ENCODE measurements at regions not wholly inside any gene's neighbourhood (a gene's known extent, or its start where the extent isn't known, plus 50 kb on each side); places are given as distances from the start of the nearest gene placed in this dataset.

DNA sequence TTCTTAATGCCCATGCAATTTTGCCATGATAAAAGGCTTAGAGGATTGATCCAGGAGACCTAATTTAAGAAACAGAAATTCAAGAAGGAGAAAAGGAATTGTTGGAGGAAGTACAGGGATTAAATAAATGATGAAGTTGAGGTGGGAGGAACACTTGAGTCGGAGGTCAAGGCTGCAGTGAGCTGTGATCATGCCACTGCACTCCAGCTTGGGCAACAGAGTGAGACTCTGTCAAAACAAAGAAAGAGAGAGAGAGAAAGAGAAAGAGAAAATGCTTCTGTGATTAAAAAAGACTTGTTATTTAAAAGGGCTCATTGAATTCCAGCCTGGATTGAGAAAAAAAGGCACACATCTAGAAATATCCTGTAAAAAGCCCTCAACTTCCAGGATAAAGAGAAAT lies 123.2 kb downstream of the B3GNT2 start:
- TF ChIP-seq, protein P1, sequence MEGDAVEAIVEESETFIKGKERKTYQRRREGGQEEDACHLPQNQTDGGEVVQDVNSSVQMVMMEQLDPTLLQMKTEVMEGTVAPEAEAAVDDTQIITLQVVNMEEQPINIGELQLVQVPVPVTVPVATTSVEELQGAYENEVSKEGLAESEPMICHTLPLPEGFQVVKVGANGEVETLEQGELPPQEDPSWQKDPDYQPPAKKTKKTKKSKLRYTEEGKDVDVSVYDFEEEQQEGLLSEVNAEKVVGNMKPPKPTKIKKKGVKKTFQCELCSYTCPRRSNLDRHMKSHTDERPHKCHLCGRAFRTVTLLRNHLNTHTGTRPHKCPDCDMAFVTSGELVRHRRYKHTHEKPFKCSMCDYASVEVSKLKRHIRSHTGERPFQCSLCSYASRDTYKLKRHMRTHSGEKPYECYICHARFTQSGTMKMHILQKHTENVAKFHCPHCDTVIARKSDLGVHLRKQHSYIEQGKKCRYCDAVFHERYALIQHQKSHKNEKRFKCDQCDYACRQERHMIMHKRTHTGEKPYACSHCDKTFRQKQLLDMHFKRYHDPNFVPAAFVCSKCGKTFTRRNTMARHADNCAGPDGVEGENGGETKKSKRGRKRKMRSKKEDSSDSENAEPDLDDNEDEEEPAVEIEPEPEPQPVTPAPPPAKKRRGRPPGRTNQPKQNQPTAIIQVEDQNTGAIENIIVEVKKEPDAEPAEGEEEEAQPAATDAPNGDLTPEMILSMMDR (IDR thresholded peaks at IDR 0.05), result no peak
- TF ChIP-seq POLR2A (IDR thresholded peaks at IDR 0.05), result no peak

All from uterus (tissue), 2 donors.